ENCODE measurements at regions not wholly inside any gene's neighbourhood (a gene's known extent, or its start where the extent isn't known, plus 50 kb on each side); places are given as distances from the start of the nearest gene placed in this dataset.

DNA sequence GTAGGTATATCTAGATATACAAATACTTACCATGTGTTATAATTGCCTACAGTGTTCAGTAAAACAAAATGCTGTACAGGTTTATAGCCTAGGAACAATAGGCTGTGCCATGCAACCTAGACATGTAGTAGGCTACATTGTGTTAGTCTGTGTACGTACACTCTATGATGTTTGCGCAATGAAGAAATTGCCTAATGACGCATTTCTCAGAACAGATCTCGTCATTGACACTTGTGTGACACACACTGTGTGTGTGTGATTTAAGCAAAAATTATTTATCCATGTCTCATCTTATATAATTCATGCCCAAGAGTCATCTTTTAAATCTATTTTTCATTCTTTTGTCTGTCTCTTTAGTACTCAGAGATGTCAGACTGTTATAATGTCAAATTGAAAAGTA, 1888.8 kb upstream of the PCDH20 start:
- DNase-seq (ENCODE audit: low read depth, low spot score) = no peak
- RAD21 ChIA-PET (ENCODE audit: low non-redundant PET in 1 of 2, low total read pairs in 2 of 2, uncharacterized antibody in 2 of 2, unreplicated experiment in 2 of 2) = no interaction called here

GRCh38 chr13:63299866-63300394, 1884.3 kb upstream of the PCDH20 start:
- Histone ChIP-seq H3K9me3 (ENCODE audit: control insufficient read depth in 1 of 2, insufficient read depth in 1 of 2, low read depth in 1 of 2, low read length in 2 of 2) (no peaks in the 10 kb centered on the region), H3K4me2 (ENCODE audit: low read length) (no peak overlapping the region), H3K9ac (ENCODE audit: low read length) (no peak overlapping the region), H4K20me1 (ENCODE audit: insufficient read depth) (no peaks in the 10 kb centered on the region), H3K4me1 (ENCODE audit: control insufficient read depth in 1 of 2, insufficient read depth in 2 of 2, low read length in 2 of 2) (no peaks in the 10 kb centered on the region), H3K27me3 (ENCODE audit: insufficient read depth, low read length) (no peaks in the 10 kb centered on the region), H3K79me2 (ENCODE audit: insufficient read depth, low read length) (no peaks in the 10 kb centered on the region), H2AFZ (ENCODE audit: low read depth, low read length, poor library complexity, severe bottlenecking) (no peak overlapping the region), H3K9me2 (ENCODE audit: insufficient read depth) (no peaks in the 10 kb centered on the region), H3K4me3 (replicated peaks in 1 of 2; ENCODE audit: low read depth in 1 of 2, low read length in 2 of 2) (no peak overlapping the region), H3K36me3 (ENCODE audit: control insufficient read depth in 1 of 2, insufficient read depth in 2 of 2, low read length in 2 of 2) (no peaks in the 10 kb centered on the region), H3K27ac (ENCODE audit: low read depth, low read length) (no peak overlapping the region)
- DNase-seq (ENCODE audit: low read depth, low spot score) = no peak
- ATAC-seq = no peak
- no peak for TF ChIP-seq SP1 (IDR thresholded peaks at IDR 0.05; ENCODE audit: low read depth)
- TF ChIP-seq JUND (IDR thresholded peaks at IDR 0.05) = no peak
- TF ChIP-seq CBX3 (IDR thresholded peaks at IDR 0.05; ENCODE audit: low read depth) = no peak
- CTCF ChIA-PET = no interaction called here
- RAD21 ChIA-PET (ENCODE audit: low non-redundant PET in 1 of 2, low total read pairs in 2 of 2, uncharacterized antibody in 2 of 2, unreplicated experiment in 2 of 2) = no interaction called here
- no TSS peak for BruUV-seq (replicated peaks)
- intact Hi-C loops (cut with micrococcal nuclease) = no loop called here
- POLR2A ChIA-PET = no interaction called here

More for the DNA sequence above, 1888.8 kb upstream of the PCDH20 start:
- Histone ChIP-seq H3K4me2 (ENCODE audit: low read length) (no peak overlapping the region), H2AFZ (ENCODE audit: low read depth, low read length, poor library complexity, severe bottlenecking) (no peak overlapping the region), H3K9me3 (ENCODE audit: control insufficient read depth in 1 of 2, insufficient read depth in 1 of 2, low read depth in 1 of 2, low read length in 2 of 2) (no peaks in the 10 kb centered on the region), H3K27me3 (ENCODE audit: insufficient read depth, low read length) (no peaks in the 10 kb centered on the region), H3K9me2 (ENCODE audit: insufficient read depth) (no peaks in the 10 kb centered on the region), H4K20me1 (ENCODE audit: insufficient read depth) (no peaks in the 10 kb centered on the region), H3K4me1 (ENCODE audit: control insufficient read depth in 1 of 2, insufficient read depth in 2 of 2, low read length in 2 of 2) (no peaks in the 10 kb centered on the region), H3K27ac (ENCODE audit: low read depth, low read length) (no peak overlapping the region), H3K4me3 (replicated peaks in 1 of 2; ENCODE audit: low read depth in 1 of 2, low read length in 2 of 2) (no peak overlapping the region), H3K36me3 (ENCODE audit: control insufficient read depth in 1 of 2, insufficient read depth in 2 of 2, low read length in 2 of 2) (no peaks in the 10 kb centered on the region), H3K79me2 (ENCODE audit: insufficient read depth, low read length) (no peaks in the 10 kb centered on the region), H3K9ac (ENCODE audit: low read length) (no peak overlapping the region)
- no TSS peak for BruUV-seq (replicated peaks)
- CTCF ChIA-PET = no interaction called here
- no peak for ATAC-seq
- POLR2A ChIA-PET = no interaction called here
- intact Hi-C loops (cut with micrococcal nuclease) = no loop called here
- TF ChIP-seq SP1 (IDR thresholded peaks at IDR 0.05; ENCODE audit: low read depth) (no peak), RAD21 (IDR thresholded peaks at IDR 0.05; ENCODE audit: low read depth) (no peak), JUND (IDR thresholded peaks at IDR 0.05) (no peak), EZH2phosphoT487 (IDR thresholded peaks at IDR 0.05; ENCODE audit: borderline replicate concordance) (no peak), POLR2AphosphoS5 (IDR thresholded peaks at IDR 0.05; ENCODE audit: low read depth, low read length) (no peak), SIN3A (IDR thresholded peaks at IDR 0.05; ENCODE audit: low read depth) (no peak)
- TF ChIP-seq, protein P1, sequence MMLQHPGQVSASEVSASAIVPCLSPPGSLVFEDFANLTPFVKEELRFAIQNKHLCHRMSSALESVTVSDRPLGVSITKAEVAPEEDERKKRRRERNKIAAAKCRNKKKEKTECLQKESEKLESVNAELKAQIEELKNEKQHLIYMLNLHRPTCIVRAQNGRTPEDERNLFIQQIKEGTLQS (IDR thresholded peaks at IDR 0.05) = no peak

All from HCT116 (cell line).